Lower lobe of right lung (tissue), 2 donors: ENCODE measurements at regions not wholly inside any gene's neighbourhood (a gene's known extent, or its start where the extent isn't known, plus 50 kb on each side); places are given as distances from the start of the nearest gene placed in this dataset.

Source experiments
- ATAC-seq, 2 donors: fragments of 200-7000 bp; cut with Tn5 transposase; one replicate each; pipeline ENCODE4 v1.9.1; 2020 to 2022; ENCODE audit warnings: mild to moderate bottlenecking in 2 of 2, moderate library complexity in 2 of 2
- DNase-seq: peaks from one replicate; pipeline ENCODE4 v3.0.0-alpha.2; 2020
- H3K27ac ChIP-seq: fragments of 200-600 bp; one replicate; pipeline ENCODE4 v1.8.0; 2022
- H3K27me3 ChIP-seq: fragments of 200-600 bp; one replicate; pipeline ENCODE4 v1.8.0; 2022; ENCODE audit warnings: low read depth
- H3K36me3 ChIP-seq: fragments of 200-600 bp; one replicate; pipeline ENCODE4 v1.8.0; 2022; ENCODE audit warnings: mild to moderate bottlenecking
- H3K4me1 ChIP-seq: fragments of 200-600 bp; one replicate; pipeline ENCODE4 v1.8.0; 2022
- H3K4me3 ChIP-seq: fragments of 200-600 bp; one replicate; pipeline ENCODE4 v1.8.0; 2022; ENCODE audit warnings: mild to moderate bottlenecking
- H3K9me3 ChIP-seq: fragments of 200-600 bp; one replicate; pipeline ENCODE4 v1.8.0; 2022
- intact Hi-C: fragments of 100-400 bp; cut with DNase I; formaldehyde crosslinking; loops from one replicate; pipeline ENCODE4 v1.11.0; 2022
- TF ChIP-seq, protein P1 (sequence below): fragments of 200-600 bp; IDR thresholded peaks from one replicate; pipeline ENCODE4 v1.8.0; 2022; ENCODE audit warnings: antibody characterized with exemption, mild to moderate bottlenecking
- donor health status: DM: no; HTN: yes; CAD: no; lungs with severe emphysema.

DNA sequence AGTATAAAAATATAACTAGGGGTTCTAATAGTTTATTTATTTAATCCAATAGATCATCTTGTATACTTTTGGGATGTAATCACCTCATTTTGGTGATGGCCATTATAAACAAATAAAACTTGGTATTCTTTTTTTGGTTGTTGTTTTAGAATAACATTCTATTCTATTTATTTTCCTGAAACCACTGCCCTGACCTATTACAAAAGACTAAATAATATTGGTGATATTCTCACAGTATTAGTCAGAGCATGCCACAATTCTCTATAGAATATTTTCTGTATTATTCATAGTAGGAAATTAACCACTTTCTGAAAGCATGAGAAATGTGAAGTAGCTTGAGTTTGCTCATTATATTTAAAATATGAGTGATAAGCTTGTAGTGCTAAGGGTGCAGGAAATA lies 54.1 kb upstream of the LRRC7 start:
- H3K27me3 ChIP-seq = no peaks in the 10 kb centered on the region
- TF ChIP-seq, protein P1, sequence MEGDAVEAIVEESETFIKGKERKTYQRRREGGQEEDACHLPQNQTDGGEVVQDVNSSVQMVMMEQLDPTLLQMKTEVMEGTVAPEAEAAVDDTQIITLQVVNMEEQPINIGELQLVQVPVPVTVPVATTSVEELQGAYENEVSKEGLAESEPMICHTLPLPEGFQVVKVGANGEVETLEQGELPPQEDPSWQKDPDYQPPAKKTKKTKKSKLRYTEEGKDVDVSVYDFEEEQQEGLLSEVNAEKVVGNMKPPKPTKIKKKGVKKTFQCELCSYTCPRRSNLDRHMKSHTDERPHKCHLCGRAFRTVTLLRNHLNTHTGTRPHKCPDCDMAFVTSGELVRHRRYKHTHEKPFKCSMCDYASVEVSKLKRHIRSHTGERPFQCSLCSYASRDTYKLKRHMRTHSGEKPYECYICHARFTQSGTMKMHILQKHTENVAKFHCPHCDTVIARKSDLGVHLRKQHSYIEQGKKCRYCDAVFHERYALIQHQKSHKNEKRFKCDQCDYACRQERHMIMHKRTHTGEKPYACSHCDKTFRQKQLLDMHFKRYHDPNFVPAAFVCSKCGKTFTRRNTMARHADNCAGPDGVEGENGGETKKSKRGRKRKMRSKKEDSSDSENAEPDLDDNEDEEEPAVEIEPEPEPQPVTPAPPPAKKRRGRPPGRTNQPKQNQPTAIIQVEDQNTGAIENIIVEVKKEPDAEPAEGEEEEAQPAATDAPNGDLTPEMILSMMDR = no peak
- DNase-seq = no peak
- no peak overlapping the region for H3K27ac ChIP-seq
- no peaks in the 10 kb centered on the region for H3K36me3 ChIP-seq
- intact Hi-C loops = no loop called here
- no peaks in the 10 kb centered on the region for H3K4me1 ChIP-seq
- no peak for ATAC-seq
- H3K4me3 ChIP-seq = no peak overlapping the region
- no peaks in the 10 kb centered on the region for H3K9me3 ChIP-seq
